MM.1S (cell line): ENCODE measurements at regions not wholly inside any gene's neighbourhood (a gene's known extent, or its start where the extent isn't known, plus 50 kb on each side); places are given as distances from the start of the nearest gene placed in this dataset.

Source experiments
- DNase-seq: peaks from one replicate; pipeline ENCODE4 v3.0.0-alpha.2; 2015
- H2AFZ ChIP-seq: fragments of 300-600 bp; sonication (generic); 2 replicates; pipeline ENCODE4 v1.6.0; 2016; ENCODE audit warnings: antibody characterized with exemption, low read length
- H3F3A ChIP-seq: fragments of 300-600 bp; sonication (generic); 2 replicates; pipeline ENCODE4 v1.6.1; 2016; ENCODE audit warnings: mild to moderate bottlenecking, antibody characterized with exemption, low read length, moderate library complexity, mixed read lengths; ENCODE audit not compliant: insufficient read depth
- H3K27ac ChIP-seq: fragments of 300-600 bp; sonication (generic); 2 replicates; pipeline ENCODE4 v1.5.1; 2016; ENCODE audit warnings: mild to moderate bottlenecking, low read length
- H3K27me3 ChIP-seq: fragments of 300-600 bp; sonication (generic); replicated peaks from 2 replicates; pipeline ENCODE4 v1.6.0; 2016; ENCODE audit warnings: low read length; ENCODE audit not compliant: insufficient read depth
- H3K36me3 ChIP-seq: fragments of 300-600 bp; sonication (generic); replicated peaks from 2 replicates; pipeline ENCODE4 v1.6.1; 2016; ENCODE audit warnings: mild to moderate bottlenecking, low read length, mixed read lengths; ENCODE audit not compliant: insufficient read depth
- H3K4me1 ChIP-seq: fragments of 300-600 bp; sonication (generic); 2 replicates; pipeline ENCODE4 v1.6.1; 2016; ENCODE audit warnings: low read length, mixed read lengths
- H3K4me2 ChIP-seq: fragments of 300-600 bp; sonication (generic); 2 replicates; pipeline ENCODE4 v1.6.0; 2016; ENCODE audit warnings: low read depth, low read length
- H3K4me3 ChIP-seq: fragments of 300-600 bp; sonication (generic); 2 replicates; pipeline ENCODE4 v1.5.1; 2016; ENCODE audit warnings: low read length, mixed read lengths
- H3K79me2 ChIP-seq: fragments of 300-600 bp; sonication (generic); 2 replicates; pipeline ENCODE4 v1.6.1; 2016; ENCODE audit warnings: mixed run types, low read length, mixed read lengths
- H3K9ac ChIP-seq: fragments of 300-600 bp; sonication (generic); 2 replicates; pipeline ENCODE4 v1.6.1; 2016; ENCODE audit warnings: low read length, mixed read lengths
- H3K9me2 ChIP-seq: fragments of 300-600 bp; sonication (generic); replicated peaks from 2 replicates; pipeline ENCODE4 v1.6.1; 2016; ENCODE audit warnings: mild to moderate bottlenecking, low read length, mixed read lengths; ENCODE audit not compliant: insufficient read depth
- H3K9me3 ChIP-seq: fragments of 300-600 bp; sonication (generic); replicated peaks from 2 replicates; pipeline ENCODE4 v1.6.1; 2016; ENCODE audit warnings: mild to moderate bottlenecking, low read length, mixed read lengths; ENCODE audit not compliant: insufficient read depth
- H4K20me1 ChIP-seq: fragments of 300-600 bp; sonication (generic); 2 replicates; pipeline ENCODE4 v1.6.1; 2016; ENCODE audit warnings: mild to moderate bottlenecking, low read length, moderate library complexity, mixed read lengths; ENCODE audit not compliant: insufficient read depth
- EZH2 ChIP-seq: fragments of 300-600 bp; sonication (generic); optimal IDR thresholded peaks from 2 replicates; pipeline ENCODE3; 2017; ENCODE audit warnings: low read depth, mild to moderate bottlenecking, antibody characterized with exemption, low read length, mixed read lengths
- EZH2phosphoT487 ChIP-seq: fragments of 300-600 bp; sonication (generic); IDR thresholded peaks from 2 replicates; pipeline ENCODE4 v1.6.1; 2018; ENCODE audit warnings: antibody characterized with exemption, low read length
- TF ChIP-seq, protein P1 (sequence below): fragments of 300-600 bp; sonication (generic); IDR thresholded peaks from 2 replicates; pipeline ENCODE4 v1.5.1; 2016; ENCODE audit warnings: antibody characterized with exemption, low read length, mixed read lengths

DNA sequence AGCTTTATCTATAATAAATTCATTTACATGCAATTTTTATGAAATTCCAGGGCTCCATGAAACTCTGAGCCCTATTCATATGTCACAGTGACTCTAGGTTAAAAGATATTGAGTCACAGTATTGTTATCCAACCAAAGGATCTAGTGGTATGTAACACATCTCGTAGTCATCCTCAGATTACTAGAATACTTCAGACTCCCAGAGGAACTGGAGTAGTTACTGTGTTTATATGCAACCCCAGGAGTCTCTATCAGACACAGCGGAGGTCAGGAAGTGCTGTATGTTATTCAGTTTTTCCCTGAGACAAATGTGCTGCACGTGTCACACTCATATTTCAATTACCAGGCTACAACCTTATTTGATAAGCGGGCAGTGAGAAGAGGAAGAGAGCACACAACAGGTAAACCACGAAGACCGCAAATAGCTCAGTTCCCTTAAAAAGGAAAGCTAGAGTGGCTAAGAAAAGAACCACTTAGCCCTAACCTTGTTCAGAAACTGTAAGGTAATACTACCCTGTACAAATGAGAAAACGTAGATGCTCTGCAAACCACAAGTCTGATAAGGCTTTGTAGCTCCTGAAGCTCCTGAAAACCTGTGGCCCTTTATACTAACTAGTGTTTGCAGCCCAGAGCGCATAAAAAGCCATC is 114.0 kb upstream of the CNTNAP2 start:
- peaks cover 22% of the 10 kb centered on the region for H3F3A ChIP-seq
- H3K27me3 ChIP-seq, result peaks cover 74% of the 10 kb centered on the region
- H3K9ac ChIP-seq, result no peak overlapping the region
- H3K4me3 ChIP-seq, result no peak overlapping the region
- peak; percentile 98 for DNase-seq
- no peak overlapping the region for H2AFZ ChIP-seq
- no peaks in the 10 kb centered on the region for H3K9me3 ChIP-seq
- H3K79me2 ChIP-seq, result no peaks in the 10 kb centered on the region
- H3K4me2 ChIP-seq, result peak overlapping the region; percentile 48
- no peaks in the 10 kb centered on the region for H3K36me3 ChIP-seq
- H4K20me1 ChIP-seq, result 0 out of 2 replicates have a peak, but pooled peaks cover 4% of the 10 kb centered on the region
- no peaks in the 10 kb centered on the region for H3K9me2 ChIP-seq
- H3K4me1 ChIP-seq, result peaks cover 20% of the 10 kb centered on the region
- no peak for TF ChIP-seq EZH2
- TF ChIP-seq, protein P1, sequence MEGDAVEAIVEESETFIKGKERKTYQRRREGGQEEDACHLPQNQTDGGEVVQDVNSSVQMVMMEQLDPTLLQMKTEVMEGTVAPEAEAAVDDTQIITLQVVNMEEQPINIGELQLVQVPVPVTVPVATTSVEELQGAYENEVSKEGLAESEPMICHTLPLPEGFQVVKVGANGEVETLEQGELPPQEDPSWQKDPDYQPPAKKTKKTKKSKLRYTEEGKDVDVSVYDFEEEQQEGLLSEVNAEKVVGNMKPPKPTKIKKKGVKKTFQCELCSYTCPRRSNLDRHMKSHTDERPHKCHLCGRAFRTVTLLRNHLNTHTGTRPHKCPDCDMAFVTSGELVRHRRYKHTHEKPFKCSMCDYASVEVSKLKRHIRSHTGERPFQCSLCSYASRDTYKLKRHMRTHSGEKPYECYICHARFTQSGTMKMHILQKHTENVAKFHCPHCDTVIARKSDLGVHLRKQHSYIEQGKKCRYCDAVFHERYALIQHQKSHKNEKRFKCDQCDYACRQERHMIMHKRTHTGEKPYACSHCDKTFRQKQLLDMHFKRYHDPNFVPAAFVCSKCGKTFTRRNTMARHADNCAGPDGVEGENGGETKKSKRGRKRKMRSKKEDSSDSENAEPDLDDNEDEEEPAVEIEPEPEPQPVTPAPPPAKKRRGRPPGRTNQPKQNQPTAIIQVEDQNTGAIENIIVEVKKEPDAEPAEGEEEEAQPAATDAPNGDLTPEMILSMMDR, result no peak
- TF ChIP-seq EZH2phosphoT487, result peak; percentile 96
- no peak overlapping the region for H3K27ac ChIP-seq

DNA sequence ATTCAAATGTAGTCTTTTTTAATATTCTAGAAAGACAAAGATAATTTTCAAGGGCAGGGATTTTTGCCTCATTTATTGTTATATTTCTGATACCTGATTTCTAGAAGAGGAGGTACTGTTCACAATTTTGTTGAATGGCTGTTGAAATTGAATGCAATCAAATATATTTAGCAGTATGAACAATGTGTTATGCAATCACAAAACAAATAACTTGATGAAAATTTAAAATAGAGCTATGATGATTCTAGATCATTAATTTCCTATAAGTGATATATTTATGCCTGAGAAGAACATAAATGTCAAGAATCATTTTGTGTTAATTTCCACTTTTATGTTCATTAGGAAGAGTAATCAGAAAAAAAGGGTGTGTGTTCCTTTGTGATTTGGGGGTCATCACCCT is 114.6 kb upstream of the CNTNAP2 start:
- Histone ChIP-seq H4K20me1 (0 out of 2 replicates have a peak, but pooled peaks cover 4% of the 10 kb centered on the region), H3K9ac (no peak overlapping the region), H3F3A (peaks cover 22% of the 10 kb centered on the region), H3K4me2 (peak overlapping the region; percentile 29; the same call in 1 of the 2 replicates), H3K27me3 (peaks cover 69% of the 10 kb centered on the region), H3K9me2 (no peaks in the 10 kb centered on the region), H3K79me2 (no peaks in the 10 kb centered on the region), H3K9me3 (no peaks in the 10 kb centered on the region), H3K36me3 (no peaks in the 10 kb centered on the region), H2AFZ (no peak overlapping the region), H3K27ac (no peak overlapping the region), H3K4me1 (peaks cover 20% of the 10 kb centered on the region), H3K4me3 (no peak overlapping the region)
- DNase-seq, result no peak
- TF ChIP-seq EZH2phosphoT487 (no peak), EZH2 (no peak)
- TF ChIP-seq, protein P1, result no peak

DNA sequence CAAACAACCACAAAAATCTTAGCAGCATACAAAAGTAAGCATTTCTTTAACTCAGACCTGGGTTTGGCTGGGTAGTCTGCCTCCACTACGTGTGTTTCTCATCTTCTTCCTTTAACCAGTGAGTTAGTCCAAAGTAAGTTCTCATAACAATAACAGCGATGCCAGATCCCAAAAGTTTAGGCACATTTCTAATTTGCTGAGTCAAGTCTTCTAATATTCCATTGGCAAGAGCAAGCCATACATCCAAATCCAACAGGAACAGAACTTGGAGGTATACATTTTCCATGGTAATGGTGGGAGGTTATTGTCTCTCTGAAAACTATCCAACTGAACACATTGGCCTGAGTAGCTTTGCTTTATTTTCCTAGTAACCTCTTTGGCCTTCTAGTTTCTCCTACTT is 115.7 kb upstream of the CNTNAP2 start:
- TF ChIP-seq EZH2phosphoT487, result no peak
- no peak for TF ChIP-seq EZH2
- TF ChIP-seq, protein P1, result no peak
- peaks cover 20% of the 10 kb centered on the region for H3K4me1 ChIP-seq
- no peaks in the 10 kb centered on the region for H3K9me3 ChIP-seq
- no peaks in the 10 kb centered on the region for H3K36me3 ChIP-seq
- H3K4me2 ChIP-seq, result no peak overlapping the region
- 0 out of 2 replicates have a peak, but pooled peaks cover 4% of the 10 kb centered on the region for H4K20me1 ChIP-seq
- H3K9ac ChIP-seq, result no peak overlapping the region
- no peak for DNase-seq
- H3F3A ChIP-seq, result peaks cover 22% of the 10 kb centered on the region
- H3K79me2 ChIP-seq, result no peaks in the 10 kb centered on the region
- H3K4me3 ChIP-seq, result no peak overlapping the region
- no peak overlapping the region for H2AFZ ChIP-seq
- H3K27me3 ChIP-seq, result peaks cover 65% of the 10 kb centered on the region
- no peaks in the 10 kb centered on the region for H3K9me2 ChIP-seq
- H3K27ac ChIP-seq, result no peak overlapping the region
